Heart left ventricle (tissue), 13 donors: ENCODE measurements at regions not wholly inside any gene's neighbourhood (a gene's known extent, or its start where the extent isn't known, plus 50 kb on each side); places are given as distances from the start of the nearest gene placed in this dataset.

Experiments used
- CTCF ChIP-seq, 12 donors: fragments of 200-600 bp; sonication (generic) in 4 of 12; IDR thresholded peaks; one replicate each; pipeline versions ENCODE4 v1.5.0 to v1.8.0; 2018 to 2022; ENCODE audit warnings: antibody characterized with exemption in 12 of 12, mild to moderate bottlenecking in 5 of 12
- POLR2A ChIP-seq, 2 donors: fragments of 450-650 bp; IDR thresholded peaks; one replicate each; pipeline ENCODE4 v1.6.1; 2017; ENCODE audit warnings: antibody characterized with exemption in 2 of 2, mild to moderate bottlenecking in 2 of 2, moderate library complexity in 2 of 2
- donor health status: ischemic (EF 13 %, LVEDD 7.1; RV severe dilation, severe dysfunction).
- donor health status: DM: no; HTN: yes; CAD: no.
- donor health status: DM: no; HTN: no; CAD: no.
- donor health status: ischemic (EF 25% LVEDD 6.9; RV normal size, moderate dysfunction).
- donor health status: ischemic (EF 25% LVEDD 5.7; RV mildly dilated, moderate dysfunction).
- donor health status: ischemic (EF 35%, LVEDD 5.7; RV mildly dilated, moderate dysfunction).
- donor health status: nonischemic (EF 11% LVEDD 7.7; RV severe dilation, severe dysfunction).
- donor health status: DM: yes; HTN: yes; CAD: no.
- donor health status: PGD.
- donor health status: ischemic (EF 29% LVEDD 5.4; RV normal size, mild dysfunction).
- donor health status: nonischemic (EF 23%, LVEDD 6.1; RV moderate dilation, normal function).

- TF ChIP-seq CTCF (IDR thresholded peaks at IDR 0.05): no peak
- no peak for TF ChIP-seq POLR2A (IDR thresholded peaks at IDR 0.05)
Measured at GRCh38 chr14:71230897-71231296, 323.6 kb downstream of the PCNX1 start.
